ENCODE measurements at regions not wholly inside any gene's neighbourhood (a gene's known extent, or its start where the extent isn't known, plus 50 kb on each side); places are given as distances from the start of the nearest gene placed in this dataset.

GRCh38 chr12:34297126-34297789, 275.0 kb downstream of the ALG10 start:
- TF ChIP-seq, protein P1, sequence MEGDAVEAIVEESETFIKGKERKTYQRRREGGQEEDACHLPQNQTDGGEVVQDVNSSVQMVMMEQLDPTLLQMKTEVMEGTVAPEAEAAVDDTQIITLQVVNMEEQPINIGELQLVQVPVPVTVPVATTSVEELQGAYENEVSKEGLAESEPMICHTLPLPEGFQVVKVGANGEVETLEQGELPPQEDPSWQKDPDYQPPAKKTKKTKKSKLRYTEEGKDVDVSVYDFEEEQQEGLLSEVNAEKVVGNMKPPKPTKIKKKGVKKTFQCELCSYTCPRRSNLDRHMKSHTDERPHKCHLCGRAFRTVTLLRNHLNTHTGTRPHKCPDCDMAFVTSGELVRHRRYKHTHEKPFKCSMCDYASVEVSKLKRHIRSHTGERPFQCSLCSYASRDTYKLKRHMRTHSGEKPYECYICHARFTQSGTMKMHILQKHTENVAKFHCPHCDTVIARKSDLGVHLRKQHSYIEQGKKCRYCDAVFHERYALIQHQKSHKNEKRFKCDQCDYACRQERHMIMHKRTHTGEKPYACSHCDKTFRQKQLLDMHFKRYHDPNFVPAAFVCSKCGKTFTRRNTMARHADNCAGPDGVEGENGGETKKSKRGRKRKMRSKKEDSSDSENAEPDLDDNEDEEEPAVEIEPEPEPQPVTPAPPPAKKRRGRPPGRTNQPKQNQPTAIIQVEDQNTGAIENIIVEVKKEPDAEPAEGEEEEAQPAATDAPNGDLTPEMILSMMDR (IDR thresholded peaks at IDR 0.05) = no peak
- no peak for TF ChIP-seq POLR2A (IDR thresholded peaks at IDR 0.05)
